ENCODE measurements at regions not wholly inside any gene's neighbourhood (a gene's known extent, or its start where the extent isn't known, plus 50 kb on each side); places are given as distances from the start of the nearest gene placed in this dataset.
"Not testable (repeated sequence)": the region's sequence is repeated elsewhere in the genome, so short reads cannot be mapped to it uniquely, and the experiment has no call there.

DNA sequence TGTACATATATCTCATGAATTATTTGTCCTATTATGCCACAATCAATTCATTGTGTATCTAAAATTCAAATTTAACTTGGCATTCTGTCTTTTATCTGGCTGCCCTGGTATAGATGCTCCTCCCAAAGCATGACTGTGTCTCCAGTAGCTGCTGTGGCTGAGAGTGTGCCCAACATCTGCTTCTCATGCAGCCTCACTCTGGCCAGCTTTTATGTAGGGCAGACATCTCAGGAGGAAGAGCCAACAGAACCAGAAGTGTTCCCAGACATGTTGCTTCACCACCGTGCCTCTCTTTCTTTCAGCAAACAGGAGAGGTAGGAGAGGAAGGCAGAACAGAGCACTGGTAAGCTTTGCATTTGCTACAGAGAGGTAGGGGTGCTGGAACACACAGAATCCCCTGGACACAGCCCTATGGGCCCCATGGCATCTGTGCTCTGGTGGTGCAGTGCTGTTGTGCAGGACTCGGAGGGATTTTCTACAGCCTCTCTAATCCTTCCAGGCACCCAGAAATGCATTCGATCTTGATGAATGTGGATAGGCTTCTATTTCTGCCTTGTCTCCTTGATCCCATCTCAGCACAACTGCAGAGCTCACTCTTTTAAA is 637.1 kb downstream of the UTRN start:
- no peaks in the 10 kb centered on the region for H3K9me3 ChIP-seq
- no peaks in the 10 kb centered on the region for H3K27me3 ChIP-seq
- peak; percentile 24 for DNase-seq
- H3K4me1 ChIP-seq: peaks cover 7% of the 10 kb centered on the region; the same call in 1 of the 2 replicates
- no peaks in the 10 kb centered on the region for H3K36me3 ChIP-seq
- TF ChIP-seq, protein P1, sequence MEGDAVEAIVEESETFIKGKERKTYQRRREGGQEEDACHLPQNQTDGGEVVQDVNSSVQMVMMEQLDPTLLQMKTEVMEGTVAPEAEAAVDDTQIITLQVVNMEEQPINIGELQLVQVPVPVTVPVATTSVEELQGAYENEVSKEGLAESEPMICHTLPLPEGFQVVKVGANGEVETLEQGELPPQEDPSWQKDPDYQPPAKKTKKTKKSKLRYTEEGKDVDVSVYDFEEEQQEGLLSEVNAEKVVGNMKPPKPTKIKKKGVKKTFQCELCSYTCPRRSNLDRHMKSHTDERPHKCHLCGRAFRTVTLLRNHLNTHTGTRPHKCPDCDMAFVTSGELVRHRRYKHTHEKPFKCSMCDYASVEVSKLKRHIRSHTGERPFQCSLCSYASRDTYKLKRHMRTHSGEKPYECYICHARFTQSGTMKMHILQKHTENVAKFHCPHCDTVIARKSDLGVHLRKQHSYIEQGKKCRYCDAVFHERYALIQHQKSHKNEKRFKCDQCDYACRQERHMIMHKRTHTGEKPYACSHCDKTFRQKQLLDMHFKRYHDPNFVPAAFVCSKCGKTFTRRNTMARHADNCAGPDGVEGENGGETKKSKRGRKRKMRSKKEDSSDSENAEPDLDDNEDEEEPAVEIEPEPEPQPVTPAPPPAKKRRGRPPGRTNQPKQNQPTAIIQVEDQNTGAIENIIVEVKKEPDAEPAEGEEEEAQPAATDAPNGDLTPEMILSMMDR (IDR thresholded peaks at IDR 0.05; ENCODE audit: low read depth, low read length): no peak
- no peak overlapping the region for H3K4me3 ChIP-seq (ENCODE audit: low read depth, low read length)

DNA sequence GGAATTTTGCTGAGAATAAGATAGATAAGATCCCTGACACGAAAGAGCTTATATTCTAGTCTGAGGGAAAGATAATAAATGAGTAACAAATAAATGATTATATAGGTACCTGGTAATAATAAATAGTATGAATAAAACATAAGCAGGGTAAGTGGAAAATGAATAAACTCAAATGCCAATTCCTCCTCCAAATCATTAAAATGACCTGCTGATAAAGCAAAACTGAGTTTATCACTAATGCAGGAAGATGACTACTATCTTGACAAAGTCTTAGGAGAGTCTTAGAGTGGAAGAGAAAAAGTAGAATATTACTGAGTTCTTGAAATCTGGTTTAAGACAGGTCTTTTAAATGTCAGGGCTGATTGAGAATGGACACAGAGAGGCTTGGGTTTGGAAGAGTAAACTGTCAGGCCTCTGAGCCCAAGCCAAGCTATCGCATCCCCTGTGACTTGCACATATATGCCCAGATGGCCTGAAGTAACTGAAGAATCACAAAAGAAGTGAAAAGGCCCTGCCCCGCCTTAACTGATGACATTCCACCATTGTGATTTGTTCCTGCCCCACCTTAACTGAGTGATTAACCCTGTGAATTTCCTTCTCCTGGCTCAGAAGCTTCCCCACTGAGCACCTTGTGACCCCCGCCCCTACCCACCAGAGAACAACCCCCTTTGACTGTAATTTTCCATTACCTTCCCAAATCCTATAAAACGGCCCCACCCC is 637.8 kb downstream of the UTRN start:
- not testable (repeated sequence) for H3K27me3 ChIP-seq; H3K36me3 ChIP-seq; DNase-seq; H3K4me3 ChIP-seq (ENCODE audit: low read depth, low read length); H3K9me3 ChIP-seq; H3K4me1 ChIP-seq

DNA sequence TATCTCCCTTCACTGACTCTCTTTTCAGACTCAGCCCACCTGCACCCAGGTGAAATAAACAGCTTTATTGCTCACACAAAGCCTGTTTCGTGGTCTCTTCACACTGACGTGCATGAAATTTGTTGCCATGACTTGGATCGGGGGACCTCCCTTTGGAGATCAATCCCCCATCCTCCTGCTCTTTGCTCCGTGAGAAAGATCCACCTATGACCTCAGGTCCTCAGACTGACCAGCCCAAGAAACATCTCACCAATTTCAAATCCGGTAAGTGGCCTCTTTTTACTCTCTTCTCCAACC is 638.3 kb downstream of the UTRN start:
- H3K4me1 ChIP-seq; H3K36me3 ChIP-seq; H3K9me3 ChIP-seq; DNase-seq; H3K4me3 ChIP-seq (ENCODE audit: low read depth, low read length); H3K27me3 ChIP-seq: not testable (repeated sequence)

DNA sequence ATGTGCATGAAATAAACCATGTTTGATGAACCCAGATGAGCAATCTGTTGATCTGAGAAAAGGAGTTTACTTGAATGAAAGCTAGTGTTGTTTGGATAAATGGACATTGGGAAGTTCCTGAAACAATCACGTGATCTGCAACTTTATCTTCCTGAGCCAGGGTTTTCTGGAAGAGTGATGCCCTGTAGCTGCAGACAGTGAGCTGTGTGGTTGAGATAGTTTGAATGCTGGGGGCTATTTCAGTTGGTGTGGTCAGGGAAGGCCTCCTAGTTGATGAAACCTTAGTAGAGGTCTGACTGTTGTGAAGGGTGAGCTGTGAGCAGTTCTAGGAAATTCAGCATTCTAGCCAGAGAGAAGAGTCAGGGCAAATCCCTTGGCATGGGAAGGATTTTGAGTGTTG is 643.7 kb downstream of the UTRN start:
- no peak overlapping the region for H3K4me3 ChIP-seq (ENCODE audit: low read depth, low read length)

DNA sequence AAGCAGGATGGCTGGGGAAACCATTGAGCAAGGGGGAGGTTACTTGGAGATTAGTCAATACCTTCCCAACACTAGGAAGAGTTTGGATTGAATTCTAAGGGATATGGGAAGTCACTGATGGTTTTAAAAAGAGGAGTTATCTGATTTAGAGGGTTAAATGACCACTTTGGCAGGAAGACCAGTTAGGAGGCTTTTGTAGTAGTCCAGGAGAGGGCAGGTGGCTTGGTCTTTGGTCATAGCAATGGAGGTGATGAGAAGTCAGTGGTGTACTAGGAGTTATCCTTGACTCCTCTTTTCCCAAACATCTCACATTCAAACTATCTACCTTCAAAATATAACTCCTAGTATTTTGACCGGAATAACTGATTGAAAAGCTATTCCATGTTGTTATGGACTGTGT is 644.1 kb downstream of the UTRN start:
- no peaks in the 10 kb centered on the region for H3K9me3 ChIP-seq
- DNase-seq: no peak
- TF ChIP-seq, protein P1 (IDR thresholded peaks at IDR 0.05; ENCODE audit: low read depth, low read length): no peak

More for the DNA sequence above, 643.7 kb downstream of the UTRN start:
- Histone ChIP-seq H3K9me3 (no peaks in the 10 kb centered on the region), H3K27me3 (no peaks in the 10 kb centered on the region), H3K36me3 (no peaks in the 10 kb centered on the region), H3K4me1 (peaks cover 9% of the 10 kb centered on the region; the same call in 1 of the 2 replicates)
- no peak for DNase-seq
- TF ChIP-seq, protein P1 (IDR thresholded peaks at IDR 0.05; ENCODE audit: low read depth, low read length): no peak

DNA sequence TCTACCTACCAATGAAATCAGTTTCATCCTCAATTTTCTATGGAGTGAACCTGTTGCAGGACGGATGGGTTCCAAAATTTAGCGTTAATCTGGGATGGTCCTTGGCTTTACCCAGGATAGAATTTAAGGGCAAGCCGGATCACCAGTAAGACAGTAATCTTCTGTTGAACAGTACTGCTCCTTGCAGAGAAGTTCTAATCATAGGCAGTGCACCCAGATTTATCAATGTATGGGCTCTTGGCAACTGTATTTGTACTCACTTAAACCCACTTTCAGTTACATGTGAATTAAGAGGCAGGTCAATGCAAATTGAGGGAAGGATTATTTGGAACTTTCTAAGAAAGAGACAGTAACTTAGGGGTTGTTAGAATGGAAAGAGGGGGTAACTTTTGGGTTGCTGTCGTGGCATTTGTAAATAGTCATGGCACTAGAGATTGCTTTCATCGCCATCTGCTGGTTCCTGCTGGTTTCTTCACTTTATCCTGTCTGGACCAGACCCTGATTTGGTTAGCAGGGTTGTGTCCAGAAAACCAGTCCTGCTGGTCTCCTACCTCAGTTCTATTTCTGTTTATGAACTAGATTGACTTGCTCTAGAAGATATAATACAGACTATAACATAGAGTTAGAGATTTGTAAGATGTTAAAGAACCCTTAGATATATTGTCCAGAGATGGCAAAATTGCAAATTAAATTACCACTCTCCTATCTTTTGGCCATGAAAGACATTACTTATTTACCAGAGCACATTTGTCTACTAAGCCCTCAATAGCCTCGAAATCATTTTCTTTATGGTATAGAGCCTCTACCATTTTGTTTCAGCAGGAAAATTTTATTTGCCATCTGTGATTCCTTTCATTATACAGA is 646.3 kb downstream of the UTRN start:
- peak; percentile 65 for DNase-seq
- TF ChIP-seq, protein P1 (IDR thresholded peaks at IDR 0.05; ENCODE audit: low read depth, low read length): peak; percentile 83

More for the DNA sequence above, 644.1 kb downstream of the UTRN start:
- Histone ChIP-seq H3K36me3 (no peaks in the 10 kb centered on the region), H3K27me3 (no peaks in the 10 kb centered on the region), H3K4me3 (ENCODE audit: low read depth, low read length) (no peak overlapping the region), H3K4me1 (peaks cover 9% of the 10 kb centered on the region; the same call in 1 of the 2 replicates)

More for the DNA sequence above, 646.3 kb downstream of the UTRN start:
- Histone ChIP-seq H3K27me3 (no peaks in the 10 kb centered on the region), H3K36me3 (no peaks in the 10 kb centered on the region), H3K9me3 (no peaks in the 10 kb centered on the region), H3K4me1 (peaks cover 9% of the 10 kb centered on the region; the same call in 1 of the 2 replicates), H3K4me3 (ENCODE audit: low read depth, low read length) (no peak overlapping the region)
